ENCODE measurements at regions not wholly inside any gene's neighbourhood (a gene's known extent, or its start where the extent isn't known, plus 50 kb on each side); places are given as distances from the start of the nearest gene placed in this dataset.
A peak's percentile ranks its signal among the peaks of the same experiment; 100 is the strongest.
"Not testable (repeated sequence)": the region's sequence is repeated elsewhere in the genome, so short reads cannot be mapped to it uniquely, and the experiment has no call there.

DNA sequence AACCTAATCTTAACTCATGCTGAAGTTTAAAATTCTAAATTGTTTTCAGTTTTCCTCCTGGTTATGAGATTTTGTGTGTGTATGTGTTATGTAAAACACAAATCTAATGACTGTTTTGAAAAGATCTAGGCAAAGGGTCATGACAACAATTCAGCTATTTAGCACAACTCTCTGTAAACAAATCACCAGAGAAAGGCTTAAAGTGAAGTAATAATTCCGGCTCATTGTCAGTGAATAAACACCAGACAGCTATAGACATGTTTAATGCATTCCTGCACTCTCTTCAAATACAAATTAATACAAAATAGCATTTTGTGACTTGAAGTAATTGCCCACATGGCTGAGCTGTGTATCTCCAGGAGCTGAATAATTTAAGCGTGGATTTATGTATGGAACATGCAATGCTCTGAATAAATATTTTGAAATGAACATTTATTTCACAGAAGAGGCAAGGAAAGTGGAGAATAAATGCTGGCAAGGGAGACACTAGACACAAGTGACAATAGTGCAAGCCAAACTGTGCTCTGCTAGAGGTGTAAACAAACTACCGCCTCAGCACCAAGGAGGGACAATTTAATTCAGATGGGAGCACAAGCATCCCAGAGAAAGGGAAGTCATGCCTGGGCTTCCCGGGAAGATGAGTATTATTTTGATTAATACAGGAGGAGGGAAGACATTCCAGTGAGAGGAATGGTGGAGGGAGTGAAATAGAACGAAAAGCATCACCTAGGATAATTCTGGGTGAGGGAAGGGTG lies 133.6 kb upstream of the XPO1 start:
- DNase-seq: no peak

DNA sequence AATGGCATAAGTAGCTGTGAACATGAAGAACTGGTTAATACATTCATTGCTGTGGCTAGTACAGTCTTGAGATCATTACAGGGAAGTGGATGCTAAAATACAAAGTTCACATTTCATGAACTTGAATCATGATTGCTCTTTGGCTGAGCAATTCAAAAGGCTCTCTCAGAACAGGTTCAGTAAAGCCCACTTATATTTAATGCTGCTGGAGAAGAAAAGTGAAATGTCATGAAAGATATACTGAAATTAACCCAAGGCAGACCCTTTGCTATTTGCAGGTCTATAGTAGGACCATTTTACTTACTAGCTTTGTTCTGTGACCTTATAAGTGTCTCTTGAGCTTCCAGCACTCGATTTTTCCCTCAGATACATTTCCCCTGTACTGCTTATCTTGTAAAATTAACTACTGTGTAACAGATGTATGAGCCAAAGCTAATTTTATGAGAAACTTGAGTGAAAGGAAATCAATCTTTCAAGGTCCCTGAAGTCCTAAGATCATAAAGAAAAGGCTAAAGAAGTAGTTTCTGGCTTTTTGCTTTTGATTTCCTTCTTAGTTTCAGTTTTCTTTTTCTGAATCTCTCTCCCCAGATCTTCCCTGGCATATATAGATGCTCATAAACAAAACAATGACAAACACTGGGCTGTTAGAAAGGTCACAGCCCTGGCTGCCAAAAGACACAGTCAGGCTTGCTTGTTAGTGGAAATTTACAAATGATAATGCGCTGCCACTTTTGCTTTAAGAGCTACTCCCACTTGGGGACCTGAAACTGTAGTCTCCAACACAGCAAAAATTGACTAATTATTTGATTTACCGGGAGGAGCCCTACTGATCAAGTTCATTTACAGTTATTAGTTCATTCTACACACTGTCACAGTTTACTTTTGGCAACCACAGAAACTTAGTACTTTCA lies 132.7 kb upstream of the XPO1 start:
- DNase-seq: no peak

DNA sequence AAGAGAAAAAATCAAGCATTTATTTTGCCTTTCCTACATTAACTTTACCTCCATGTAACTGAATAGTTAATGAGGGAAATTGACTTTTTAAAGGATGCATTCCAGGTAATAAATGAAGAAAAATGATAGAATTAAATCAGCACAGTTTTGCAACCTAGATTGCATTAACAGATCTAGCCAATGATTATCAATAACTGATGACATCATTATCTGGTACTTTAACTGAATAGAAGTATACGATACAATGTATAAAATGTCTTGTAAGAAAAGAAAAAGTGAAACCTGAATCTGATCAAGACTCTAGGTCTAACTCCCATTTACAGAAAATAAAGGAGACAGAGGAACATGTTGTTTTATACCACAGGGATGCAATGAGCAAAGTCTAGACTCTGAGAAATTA lies 126.0 kb upstream of the XPO1 start:
- DNase-seq: no peak

DNA sequence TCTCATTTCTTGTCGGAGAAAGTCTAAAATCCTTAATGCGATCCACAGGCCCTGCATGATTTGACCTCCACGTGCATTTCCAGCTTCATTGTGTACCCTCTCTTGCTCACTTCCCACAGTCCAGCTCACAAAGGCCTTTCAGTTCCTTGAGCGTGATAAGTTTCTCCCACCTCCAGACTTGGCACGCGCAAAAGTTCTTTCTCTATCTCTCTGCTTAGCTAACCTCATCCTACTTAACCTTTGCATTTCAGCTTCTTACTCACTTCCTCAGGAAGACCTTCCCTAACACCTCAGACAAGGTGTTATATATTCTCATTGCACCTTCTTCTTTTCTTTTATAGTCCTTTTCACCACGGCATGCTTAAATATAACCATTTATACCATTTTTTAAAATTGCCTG lies 124.8 kb upstream of the XPO1 start:
- DNase-seq: no peak

DNA sequence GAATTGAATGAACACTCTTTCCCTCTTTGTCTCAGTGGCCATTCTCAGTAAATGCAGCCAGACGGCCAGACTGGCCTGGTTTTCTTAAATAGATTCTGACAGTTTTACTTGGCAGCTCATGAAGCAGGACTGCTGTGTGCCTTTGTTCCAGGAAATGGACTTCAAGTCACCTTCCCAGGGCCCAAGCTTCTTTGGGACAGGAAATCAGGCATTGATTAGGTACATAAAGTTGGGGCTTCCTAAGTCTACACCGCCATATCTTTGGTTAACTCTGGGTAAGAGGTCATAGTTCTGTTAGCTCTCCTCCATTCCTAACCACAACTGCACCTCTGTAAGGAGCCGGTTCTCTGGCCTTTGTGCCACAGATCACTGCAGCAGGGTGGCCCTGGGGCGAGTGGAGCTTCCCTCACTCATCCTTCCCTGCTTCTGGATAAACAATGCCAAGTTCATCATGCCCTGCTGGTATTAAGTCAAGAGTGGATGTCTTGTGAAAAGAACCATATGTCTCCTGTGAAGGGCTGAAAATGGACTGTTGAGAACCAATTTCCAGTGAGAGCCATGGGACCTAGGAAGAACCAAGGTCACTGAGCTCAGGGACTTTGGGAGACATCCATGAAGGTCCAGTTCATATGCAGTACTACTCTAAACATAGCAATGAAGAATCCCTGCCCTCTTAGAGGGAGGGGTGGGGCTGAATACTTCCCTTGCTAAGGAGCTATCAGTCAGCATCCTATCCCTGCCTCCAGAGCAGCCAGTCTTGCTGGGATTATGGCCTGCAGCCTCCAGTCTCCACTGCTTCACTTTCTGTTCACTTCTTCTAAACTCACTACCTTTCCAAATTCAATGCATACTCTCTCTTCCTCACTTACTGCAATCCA lies 122.6 kb upstream of the XPO1 start:
- DNase-seq: no peak

DNA sequence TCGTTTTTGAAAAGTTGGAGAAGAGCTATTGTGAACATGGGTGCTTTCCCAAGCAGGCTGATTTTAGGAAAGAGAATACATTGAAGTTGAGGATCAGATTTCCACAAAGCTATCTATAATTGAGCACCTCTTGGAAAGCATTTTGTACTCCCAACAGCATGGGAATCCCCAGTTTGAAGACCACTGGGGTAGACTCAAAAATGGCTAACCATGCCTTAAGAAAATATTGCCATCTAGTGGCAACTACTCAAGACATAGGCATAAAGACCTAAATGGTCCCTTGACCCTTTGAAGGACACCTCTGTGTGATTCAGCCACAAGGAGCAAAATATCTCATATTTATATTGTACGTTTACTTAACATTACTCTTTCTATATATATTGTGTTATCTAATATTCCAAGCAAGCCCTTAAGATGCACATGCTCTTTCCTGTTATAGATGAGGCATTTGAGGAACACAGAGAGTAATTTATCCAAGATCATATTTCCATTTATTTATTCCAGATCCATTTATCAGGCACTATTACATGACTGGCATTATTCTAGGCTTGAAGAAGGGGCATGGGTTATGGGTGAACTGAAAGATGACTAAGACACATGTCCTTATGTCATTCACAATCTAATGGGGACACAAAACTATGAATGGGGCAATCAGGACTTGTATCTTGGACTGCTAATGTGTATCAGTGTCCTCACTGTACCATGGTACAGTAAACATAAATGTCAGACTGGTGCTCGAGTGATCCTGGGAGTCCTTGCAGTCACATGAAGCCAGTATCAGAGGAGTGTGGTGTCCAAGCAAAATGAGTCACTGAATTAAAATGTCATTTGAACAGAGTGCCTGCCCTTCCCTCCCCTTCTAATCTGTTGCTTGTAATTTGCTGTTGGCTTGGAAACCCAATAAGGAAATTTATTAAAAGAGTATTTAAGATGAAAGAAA lies 121.0 kb upstream of the XPO1 start:
- no peak for DNase-seq

DNA sequence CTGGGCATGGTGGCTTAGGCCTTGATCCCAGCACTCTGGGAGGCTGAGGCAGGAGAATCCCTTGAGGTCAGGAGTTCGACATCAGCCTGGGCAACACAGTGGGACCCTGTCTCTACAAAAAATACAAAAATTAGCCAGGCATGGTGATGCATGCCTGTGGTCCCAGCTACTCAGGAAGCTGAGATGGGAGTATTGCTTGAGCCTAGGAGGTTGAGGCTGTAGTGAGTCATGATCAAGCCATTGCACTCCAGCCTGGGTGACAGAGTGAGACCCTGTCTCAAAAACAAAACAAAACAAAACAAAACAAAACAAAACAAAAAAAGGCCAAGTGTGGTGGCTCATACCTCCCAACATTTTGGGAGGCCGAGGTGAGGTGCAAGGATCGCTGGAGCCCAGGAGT lies 111.8 kb upstream of the XPO1 start:
- DNase-seq: not testable (repeated sequence)

DNA sequence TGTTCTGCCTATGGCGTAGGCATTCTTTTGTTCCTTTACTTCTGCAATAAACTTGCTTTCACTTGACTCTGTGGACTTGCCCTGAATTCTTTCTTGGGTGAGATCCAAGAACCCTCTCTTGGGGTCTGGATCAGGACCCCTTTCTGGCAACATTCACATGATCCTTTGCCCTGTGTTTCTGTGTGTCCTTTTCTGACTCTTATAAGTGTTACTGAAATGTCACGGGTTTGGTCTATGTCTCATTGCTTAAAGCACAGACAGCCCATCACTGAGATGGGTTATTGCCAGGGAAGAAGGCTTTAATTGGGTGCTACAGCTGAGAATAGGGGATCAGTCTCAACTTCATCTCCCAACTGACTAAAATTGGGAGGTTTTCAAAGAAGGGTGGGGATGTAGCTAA lies 110.9 kb upstream of the XPO1 start:
- no peak for DNase-seq

DNA sequence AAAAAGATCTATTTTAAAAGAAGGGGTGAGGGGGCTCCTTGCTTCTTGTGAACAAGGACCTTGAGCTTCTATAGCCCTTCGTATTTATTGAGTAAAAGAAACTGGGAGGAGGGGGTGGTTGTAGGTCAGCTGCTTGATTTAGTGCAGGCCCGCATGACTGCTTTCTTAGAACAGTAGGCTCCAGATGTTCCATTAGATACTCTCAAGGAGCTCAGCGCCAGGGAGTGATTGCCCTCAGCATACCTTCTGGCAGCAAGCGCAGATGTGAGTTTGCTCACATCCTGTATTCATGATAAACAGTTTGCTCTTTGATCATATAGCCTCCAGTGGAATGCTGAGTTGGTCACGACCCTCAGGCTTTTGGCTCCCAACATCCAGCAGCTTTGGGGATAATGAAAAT lies 108.9 kb upstream of the XPO1 start:
- DNase-seq: peak; percentile 16

DNA sequence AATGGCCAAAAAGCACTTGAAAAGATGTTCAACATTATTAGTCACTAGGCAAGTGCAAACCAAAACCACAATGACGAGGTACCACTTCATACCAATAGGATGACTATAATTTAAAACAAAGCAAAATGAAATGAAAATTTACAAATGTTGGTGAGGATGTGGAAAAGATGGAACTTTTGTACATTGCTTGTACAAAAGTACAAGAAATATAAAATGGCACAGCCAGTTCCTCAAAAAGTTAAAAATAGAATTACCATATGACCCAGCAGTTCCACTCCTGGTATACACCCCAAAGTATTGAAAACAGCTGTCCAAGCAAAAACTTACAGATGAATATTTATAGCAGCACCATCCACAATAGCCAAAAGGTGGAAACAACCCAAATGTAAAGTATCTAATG lies 107.8 kb upstream of the XPO1 start:
- peak; percentile 38 for DNase-seq

DNA sequence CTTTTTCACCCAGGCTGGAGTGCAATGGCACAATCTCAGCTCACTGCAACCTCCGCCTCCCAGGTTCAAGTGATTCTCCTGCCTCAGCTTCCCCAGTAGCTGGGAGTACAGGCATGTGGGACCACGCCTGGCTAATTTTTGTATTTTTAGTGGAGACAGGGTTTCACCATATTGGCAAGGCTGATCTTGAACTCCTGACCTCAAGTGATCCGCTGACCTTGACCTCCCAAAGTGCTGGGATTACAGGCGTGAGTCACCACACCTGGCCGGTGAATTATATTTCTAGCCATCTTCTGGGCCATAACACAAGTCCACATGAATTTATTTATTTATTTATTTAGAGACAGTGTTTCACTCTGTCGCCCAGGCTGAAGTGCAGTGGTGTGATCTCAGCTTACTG lies 105.0 kb upstream of the XPO1 start:
- DNase-seq: not testable (repeated sequence)

DNA sequence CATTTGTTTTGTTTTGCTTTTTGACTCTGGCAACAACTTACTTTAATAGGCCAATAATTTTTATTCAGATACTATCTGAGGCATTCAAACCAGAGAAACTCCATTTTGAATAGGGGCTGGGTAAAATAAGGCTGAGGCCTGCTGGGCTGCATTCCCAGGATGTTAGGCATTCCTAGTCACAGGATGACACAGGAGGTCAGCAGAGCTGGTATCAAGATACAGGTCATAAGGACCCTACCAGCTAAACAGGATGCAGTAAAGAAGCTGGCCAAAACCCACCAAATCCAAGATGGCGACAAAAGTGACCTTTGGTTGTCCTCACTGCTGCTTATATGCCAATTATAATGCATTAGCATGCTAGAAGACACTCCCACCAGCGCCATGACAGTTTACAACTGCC lies 102.2 kb upstream of the XPO1 start:
- no peak for DNase-seq

DNA sequence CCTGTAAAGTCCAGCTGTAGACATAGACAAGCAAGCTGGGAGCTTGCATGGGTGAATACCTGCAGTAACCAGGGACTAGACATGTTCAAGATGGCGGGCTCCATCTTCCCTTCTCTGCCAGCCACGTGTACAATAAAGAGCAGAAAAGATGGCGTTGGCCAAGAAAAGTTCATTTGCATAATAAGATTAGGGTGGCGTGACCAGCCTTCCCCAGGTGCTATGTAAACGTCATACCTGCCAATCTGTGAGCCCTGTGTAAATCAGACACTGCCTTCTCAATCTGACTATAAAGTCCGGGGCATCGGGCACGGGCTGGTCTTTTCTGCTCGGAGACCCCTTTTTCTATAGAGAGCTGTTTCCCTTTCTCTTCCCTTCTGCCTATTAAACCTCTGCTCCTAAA lies 101.6 kb upstream of the XPO1 start:
- no peak for DNase-seq

DNA sequence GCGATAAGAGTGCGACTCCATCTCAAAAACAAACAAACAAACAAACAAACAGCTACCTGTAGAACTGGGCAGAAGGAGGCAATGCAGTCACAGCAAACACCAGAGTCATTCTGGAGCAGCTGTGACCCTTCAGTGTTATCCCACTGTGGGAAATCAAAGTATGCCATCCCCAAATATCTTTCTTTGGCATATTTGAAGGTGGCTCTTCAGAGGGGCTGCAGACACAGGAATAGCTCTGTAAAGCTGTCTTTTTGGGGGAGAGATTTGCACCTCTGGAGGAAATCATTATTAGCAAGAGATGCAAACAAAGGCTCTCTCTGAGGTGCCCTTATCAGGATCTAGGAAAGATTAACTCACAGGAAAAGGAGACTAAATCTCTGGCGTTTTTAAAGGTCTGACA lies 98.5 kb upstream of the XPO1 start:
- DNase-seq: no peak

DNA sequence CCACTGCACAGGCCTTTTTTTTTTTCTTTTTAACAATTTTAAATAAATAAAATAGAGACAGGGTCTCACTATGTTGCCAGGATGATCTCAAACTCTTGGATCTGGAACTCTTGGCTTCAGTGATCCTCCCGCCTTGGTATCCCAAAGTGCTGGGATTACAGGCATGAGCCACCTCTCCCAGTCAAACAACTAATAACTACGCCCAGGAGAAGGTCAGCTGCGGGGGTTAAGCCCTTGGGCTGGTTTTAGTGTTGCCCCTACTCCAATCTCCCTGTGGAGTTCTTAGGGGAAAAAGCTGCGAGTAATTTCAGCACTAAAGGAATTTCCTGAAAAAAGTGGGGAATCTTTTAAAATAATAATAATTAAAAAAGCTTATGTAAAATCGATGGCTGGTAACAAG lies 96.4 kb upstream of the XPO1 start:
- DNase-seq: no peak

DNA sequence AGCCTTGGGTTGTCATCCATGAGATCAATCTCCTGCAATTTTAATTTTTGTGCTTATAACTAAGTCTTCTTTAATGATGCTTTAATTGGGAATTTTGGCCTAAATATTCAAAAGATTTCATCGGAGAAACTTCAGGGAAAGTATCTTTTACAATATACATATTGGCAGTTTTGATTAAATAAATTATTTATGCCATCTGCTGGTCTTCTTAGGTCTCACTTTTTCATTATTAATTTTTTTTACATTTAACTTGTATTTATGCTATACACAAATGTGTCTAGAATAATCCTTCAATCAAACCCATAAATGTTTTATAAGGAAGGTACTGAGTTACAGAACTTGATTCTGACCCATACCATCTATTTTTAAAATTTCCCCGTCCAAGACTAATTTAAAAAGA lies 95.1 kb upstream of the XPO1 start:
- DNase-seq: no peak

DNA sequence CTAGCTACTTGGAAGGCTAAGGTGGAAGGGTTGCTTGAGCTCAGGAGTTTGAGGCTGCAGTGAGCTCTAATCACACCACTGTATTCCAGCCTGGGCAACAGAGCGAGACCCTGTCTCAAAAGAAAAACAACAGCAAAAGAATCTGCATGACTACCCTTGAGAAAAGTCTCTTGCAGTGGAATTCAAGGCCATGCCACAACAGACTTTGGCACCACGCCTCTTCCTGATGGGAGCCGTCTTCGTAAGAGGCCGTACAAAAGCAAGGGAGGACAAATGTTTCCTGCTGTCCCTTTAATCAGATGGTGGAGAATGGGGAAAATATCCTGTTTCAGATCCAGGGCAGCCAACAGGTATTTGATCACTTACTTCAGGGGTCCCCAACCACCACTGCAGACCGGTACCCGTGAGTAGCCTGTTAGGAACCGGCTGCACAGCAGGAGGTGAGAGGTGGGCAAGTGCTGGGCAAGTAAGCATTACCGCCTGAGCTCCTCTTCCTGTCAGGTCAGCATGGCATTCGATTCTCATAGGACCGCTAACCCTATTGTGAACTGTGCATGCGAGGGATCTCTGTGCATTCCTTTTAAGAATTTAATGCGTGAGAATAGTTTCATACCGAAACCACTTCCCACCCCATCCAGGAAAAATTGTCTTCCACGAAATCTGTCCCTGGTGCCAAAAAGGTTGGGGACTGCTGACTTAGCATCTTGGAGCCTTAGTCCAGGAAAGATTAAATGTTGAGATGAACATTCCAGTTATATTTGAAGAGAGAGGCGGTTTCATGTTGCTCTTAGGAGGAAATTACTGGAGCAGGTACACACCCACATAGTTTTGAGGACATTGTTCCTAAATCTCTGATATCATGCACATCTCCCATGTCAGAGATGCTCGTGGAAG lies 94.4 kb upstream of the XPO1 start:
- no peak for DNase-seq

DNA sequence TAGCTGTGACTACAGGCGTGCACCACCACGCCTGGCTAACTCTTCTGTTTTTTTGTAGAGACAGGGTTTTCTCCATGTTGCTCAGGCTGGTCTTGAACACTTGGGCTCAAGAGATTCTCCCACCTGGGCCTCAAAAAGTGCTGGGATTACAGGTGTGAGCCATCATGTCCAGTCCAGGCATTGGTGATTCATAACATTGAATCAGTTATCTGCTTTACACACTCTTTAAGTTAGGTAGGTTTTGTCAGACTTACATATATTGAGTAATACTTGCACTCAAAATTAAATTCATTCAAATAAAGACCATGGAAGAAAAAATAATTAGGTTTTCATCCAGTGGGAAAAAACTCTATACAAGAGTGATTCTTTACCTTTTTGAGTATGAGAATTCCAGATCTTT lies 93.2 kb upstream of the XPO1 start:
- no peak for DNase-seq

DNA sequence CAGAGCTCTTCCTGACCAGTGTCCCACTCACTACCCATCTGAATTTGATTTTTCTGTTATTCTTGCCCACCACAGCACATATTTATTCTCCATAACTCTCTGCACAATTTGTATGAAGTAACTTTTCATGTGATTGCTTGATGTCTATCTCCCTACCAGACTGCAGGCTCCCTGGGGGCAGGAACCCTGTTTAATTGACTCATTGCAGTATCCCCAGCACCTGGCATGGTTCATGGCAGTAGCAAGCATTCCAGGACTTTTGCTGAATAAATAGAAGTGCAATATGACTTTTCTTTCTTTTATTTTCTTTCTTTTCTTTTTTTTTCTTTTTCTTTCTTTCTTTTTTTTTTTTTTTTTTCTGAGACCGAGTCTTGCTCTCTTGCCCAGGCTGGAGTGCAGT lies 88.7 kb upstream of the XPO1 start:
- DNase-seq: no peak

DNA sequence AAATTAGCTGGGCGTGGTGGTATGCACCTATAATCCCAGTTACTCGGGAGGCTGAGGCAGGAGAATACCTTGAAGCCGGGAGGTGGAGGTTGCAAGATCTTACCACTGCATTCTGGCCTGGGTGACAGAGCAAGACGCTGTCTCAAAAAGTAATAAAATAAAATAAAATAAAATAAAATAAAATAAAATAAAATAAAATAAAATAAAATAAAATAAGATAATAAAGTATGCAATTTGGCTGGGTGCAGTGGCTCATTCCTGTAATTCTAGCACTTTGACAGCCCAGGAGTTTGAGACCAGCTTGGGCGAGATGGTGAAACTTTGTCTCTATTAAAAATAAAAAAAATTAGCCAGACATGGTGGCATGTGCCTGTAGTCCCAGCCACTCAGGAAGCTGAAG lies 85.6 kb upstream of the XPO1 start:
- DNase-seq: no peak

All from NCI-H226 (cell line).